K562 (cell line): ENCODE measurements at regions not wholly inside any gene's neighbourhood (a gene's known extent, or its start where the extent isn't known, plus 50 kb on each side); places are given as distances from the start of the nearest gene placed in this dataset.
A peak's percentile ranks its signal among the peaks of the same experiment; 100 is the strongest.

Source experiments
- ARID1B ChIP-seq: fragments of 450-650 bp; IDR thresholded peaks from 2 replicates; pipeline ENCODE4 v1.6.1; 2016; ENCODE audit warnings: antibody characterized with exemption, mild to moderate bottlenecking, inconsistent platforms
- ARNT ChIP-seq, 2 experiments: fragments of 450-650 bp; IDR thresholded peaks; 2 replicates each; pipeline ENCODE4 v1.6.1; 2016; ENCODE audit warnings: mild to moderate bottlenecking in 1 of 2
- ATF4 ChIP-seq: fragments of 450-650 bp; formaldehyde crosslinking; IDR thresholded peaks from 2 replicates; pipeline ENCODE4 v1.4.0; 2022; ENCODE audit warnings: mild to moderate bottlenecking, moderate library complexity
- EGR1 ChIP-seq: fragments of 450-650 bp; conservative IDR thresholded peaks from 2 replicates; pipeline ENCODE4 v1.6.1; 2017; ENCODE audit warnings: mild to moderate bottlenecking
- EP300 ChIP-seq: IDR thresholded peaks from 2 replicates; pipeline ENCODE4 v1.6.1; 2012; ENCODE audit warnings: low read length, improper control_type of control experiment
- EP400 ChIP-seq: fragments of 450-650 bp; IDR thresholded peaks from 2 replicates; pipeline ENCODE4 v1.6.1; 2017; ENCODE audit warnings: antibody characterized with exemption, mild to moderate bottlenecking, moderate library complexity
- ETS1 ChIP-seq: conservative IDR thresholded peaks from 2 replicates; pipeline ENCODE4 v1.6.1; 2011; ENCODE audit warnings: low read depth, mild to moderate bottlenecking, low read length; ENCODE audit not compliant: control insufficient read depth
- FOS ChIP-seq: IDR thresholded peaks from 3 replicates; pipeline ENCODE4 v1.6.1; 2011; ENCODE audit not compliant: insufficient read length; ENCODE audit errors: extremely low read depth
- GATAD2B ChIP-seq: fragments of 450-650 bp; IDR thresholded peaks from 2 replicates; pipeline ENCODE4 v1.6.1; 2017; ENCODE audit warnings: mild to moderate bottlenecking, borderline replicate concordance
- ID3 ChIP-seq, 2 experiments: fragments of 250-450 bp in 1 of 2; fragments of 450-650 bp in 1 of 2; sonication (Bioruptor Pico) in 1 of 2; IDR thresholded peaks; 2 replicates each; pipeline versions ENCODE4 v1.6.1 to v1.8.0; 2016 to 2021; ENCODE audit warnings: mild to moderate bottlenecking in 2 of 2, moderate library complexity in 2 of 2, missing compliant biosample characterization in 1 of 2, missing genetic modification characterization in 1 of 2
- L3MBTL2 ChIP-seq: fragments of 450-650 bp; IDR thresholded peaks from 2 replicates; pipeline ENCODE4 v1.6.1; 2016; ENCODE audit warnings: mild to moderate bottlenecking, moderate library complexity
- LCOR ChIP-seq: sonication (generic); formaldehyde crosslinking; IDR thresholded peaks from 2 replicates; pipeline ENCODE4 v1.8.0; 2022; ENCODE audit warnings: mild to moderate bottlenecking, missing genetic modification reagents
- NEUROD1 ChIP-seq: fragments of 150-350 bp; IDR thresholded peaks from 2 replicates; pipeline ENCODE4 v1.6.1; 2014; ENCODE audit warnings: borderline replicate concordance, low read length, low read depth; ENCODE audit not compliant: partially characterized antibody
- NR4A1 ChIP-seq, 2 experiments: fragments of 250-450 bp in 1 of 2; fragments of 450-650 bp in 1 of 2; sonication (Bioruptor Pico) in 1 of 2; IDR thresholded peaks; 2 replicates each; pipeline versions ENCODE4 v1.4.0 to v1.6.1; 2016 to 2020; ENCODE audit warnings: mild to moderate bottlenecking in 2 of 2, missing compliant biosample characterization in 1 of 2, missing genetic modification characterization in 1 of 2, moderate library complexity in 1 of 2
- PML ChIP-seq: IDR thresholded peaks from 2 replicates; pipeline ENCODE4 v1.6.1; 2012; ENCODE audit warnings: low read length, inconsistent platforms
- POLR2G ChIP-seq: fragments of 200-400 bp; formaldehyde crosslinking; IDR thresholded peaks from 2 replicates; pipeline ENCODE4 v1.6.1; 2017; ENCODE audit warnings: low read depth, mild to moderate bottlenecking, antibody characterized with exemption, low read length, moderate library complexity
- SMARCA4 ChIP-seq: fragments of 450-650 bp; IDR thresholded peaks from 2 replicates; pipeline ENCODE4 v1.6.1; 2016
- TFAP4 ChIP-seq: sonication (generic); formaldehyde crosslinking; IDR thresholded peaks from 2 replicates; pipeline ENCODE4 v1.8.0; 2022; ENCODE audit warnings: missing genetic modification reagents, mild to moderate bottlenecking, moderate library complexity, borderline replicate concordance
- ZBTB11 ChIP-seq, 3 experiments: fragments of 200-800 bp in 1 of 3; fragments of 250-450 bp in 1 of 3; fragments of 450-650 bp in 1 of 3; sonication (Bioruptor Pico) in 1 of 3; sonication (Bioruptor generic) in 1 of 3; formaldehyde crosslinking in 1 of 3; IDR thresholded peaks; 2 replicates each; pipeline versions ENCODE4 v1.6.1 to v1.8.0; 2016 to 2022; ENCODE audit warnings: mild to moderate bottlenecking in 2 of 3, missing genetic modification characterization in 2 of 3, missing compliant biosample characterization in 1 of 3, moderate library complexity in 1 of 3
- ZKSCAN1 ChIP-seq: fragments of 150-350 bp; IDR thresholded peaks from 2 replicates; pipeline ENCODE4 v1.6.1; 2016; ENCODE audit warnings: low read depth, low read length

- TF ChIP-seq ZBTB11 (CRISPR knock-in tag; IDR thresholded peaks at IDR 0.05) (peak in 1 of 3 experiments; percentile 79; a peak in 2 of 6 replicates), POLR2G (peak; percentile 86), NR4A1 (CRISPR knock-in tag; IDR thresholded peaks at IDR 0.05) (no peak), NR4A1 (tag; IDR thresholded peaks at IDR 0.05) (peak; percentile 45; the same call in 1 of the 2 replicates), PML (peak; percentile 82), ARNT (IDR thresholded peaks at IDR 0.05) (peak; percentile 30 to 66; a peak in 2 of 4 replicates), L3MBTL2 (peak; percentile 47), NEUROD1 (peak; percentile 13), ATF4 (CRISPR knock-in tag) (peak; percentile 22; the same call in 1 of the 2 replicates), FOS (no peak), SMARCA4 (peak; percentile 89), ID3 (CRISPR knock-in tag; IDR thresholded peaks at IDR 0.05) (no peak), ID3 (tag; IDR thresholded peaks at IDR 0.05) (0 out of 2 replicates have a peak, but pooled peaks have one; percentile 15), TFAP4 (CRISPR knock-in tag) (peak; percentile 51; the same call in 1 of the 2 replicates), EP400 (peak; percentile 45), ARID1B (peak; percentile 97), GATAD2B (peak; percentile 69; the same call in 1 of the 2 replicates), EGR1 (peak; percentile 64; the same call in 1 of the 2 replicates), EP300 (peak; percentile 84; the same call in 1 of the 2 replicates), LCOR (peak; percentile 55; the same call in 1 of the 2 replicates), ETS1 (0 out of 2 replicates have a peak, but pooled peaks have one; percentile 27), ZKSCAN1 (peak; percentile 53; the same call in 1 of the 2 replicates)
Observed at GRCh38 chr11:16604794-16605388, 133.6 kb upstream of the C11orf58 start (continued).
